ENCODE measurements at regions not wholly inside any gene's neighbourhood (a gene's known extent, or its start where the extent isn't known, plus 50 kb on each side); places are given as distances from the start of the nearest gene placed in this dataset.
"Not testable (repeated sequence)": the region's sequence is repeated elsewhere in the genome, so short reads cannot be mapped to it uniquely, and the experiment has no call there.

GRCh38 chr1:149657750-149658149, 74.1 kb downstream of the PPIAL4C start:
- H3K4me3 ChIP-seq (ENCODE audit: low read depth in 1 of 3, low read length in 3 of 3); H3K4me1 ChIP-seq (ENCODE audit: control insufficient read depth in 3 of 3, insufficient read depth in 2 of 3, low read depth in 1 of 3, low read length in 2 of 3); H3K27me3 ChIP-seq (ENCODE audit: control insufficient read depth in 3 of 3, insufficient read depth in 3 of 3, low read length in 3 of 3); DNase-seq; FAIRE-seq; H3K36me3 ChIP-seq (ENCODE audit: control insufficient read depth in 3 of 3, insufficient read depth in 2 of 3, low read depth in 1 of 3, low read length in 3 of 3); H3K9me3 ChIP-seq (ENCODE audit: control insufficient read depth in 2 of 2, insufficient read depth in 1 of 2, low read depth in 1 of 2, low read length in 1 of 2); H3K27ac ChIP-seq (ENCODE audit: low read depth in 1 of 3, low read length in 2 of 3): not testable (repeated sequence)
- 79 to 90% (median 80%) methylated on average over 4 of the region's 4 CpGs for WGBS, 3 donors

- not testable (repeated sequence) for FAIRE-seq; H3K36me3 ChIP-seq (ENCODE audit: control insufficient read depth in 3 of 3, insufficient read depth in 2 of 3, low read depth in 1 of 3, low read length in 3 of 3); H3K9me3 ChIP-seq (ENCODE audit: control insufficient read depth in 2 of 2, insufficient read depth in 1 of 2, low read depth in 1 of 2, low read length in 1 of 2); H3K4me3 ChIP-seq (ENCODE audit: low read depth in 1 of 3, low read length in 3 of 3); H3K4me1 ChIP-seq (ENCODE audit: control insufficient read depth in 3 of 3, insufficient read depth in 2 of 3, low read depth in 1 of 3, low read length in 2 of 3); H3K27ac ChIP-seq (ENCODE audit: low read depth in 1 of 3, low read length in 2 of 3); DNase-seq; H3K27me3 ChIP-seq (ENCODE audit: control insufficient read depth in 3 of 3, insufficient read depth in 3 of 3, low read length in 3 of 3)
- 69 to 73% (median 73%) methylated on average over 2 of the region's 5 CpGs for WGBS, 3 donors
Measured at GRCh38 chr1:149658175-149658574, 74.5 kb downstream of the PPIAL4C start.

- not testable (repeated sequence) for FAIRE-seq; H3K4me1 ChIP-seq (ENCODE audit: control insufficient read depth in 3 of 3, insufficient read depth in 2 of 3, low read depth in 1 of 3, low read length in 2 of 3); H3K4me3 ChIP-seq (ENCODE audit: low read depth in 1 of 3, low read length in 3 of 3); H3K36me3 ChIP-seq (ENCODE audit: control insufficient read depth in 3 of 3, insufficient read depth in 2 of 3, low read depth in 1 of 3, low read length in 3 of 3); H3K27me3 ChIP-seq (ENCODE audit: control insufficient read depth in 3 of 3, insufficient read depth in 3 of 3, low read length in 3 of 3); H3K9me3 ChIP-seq (ENCODE audit: control insufficient read depth in 2 of 2, insufficient read depth in 1 of 2, low read depth in 1 of 2, low read length in 1 of 2)
- H3K27ac ChIP-seq (ENCODE audit: low read depth in 1 of 3, low read length in 2 of 3): peak overlapping the region in 1 of 3 donors; percentile 11
- DNase-seq: peak; percentile 37 to 43
- 0 to 53% methylated on average over 1 of the region's 2 CpGs; no CpG with 5 or more reads in 1 of the 3 donors for WGBS, 3 donors
Measured at GRCh38 chr1:149664624-149665023, 81.0 kb downstream of the PPIAL4C start.

- FAIRE-seq; H3K4me3 ChIP-seq (ENCODE audit: low read depth in 1 of 3, low read length in 3 of 3); H3K4me1 ChIP-seq (ENCODE audit: control insufficient read depth in 3 of 3, insufficient read depth in 2 of 3, low read depth in 1 of 3, low read length in 2 of 3); H3K27me3 ChIP-seq (ENCODE audit: control insufficient read depth in 3 of 3, insufficient read depth in 3 of 3, low read length in 3 of 3); H3K36me3 ChIP-seq (ENCODE audit: control insufficient read depth in 3 of 3, insufficient read depth in 2 of 3, low read depth in 1 of 3, low read length in 3 of 3); H3K9me3 ChIP-seq (ENCODE audit: control insufficient read depth in 2 of 2, insufficient read depth in 1 of 2, low read depth in 1 of 2, low read length in 1 of 2); DNase-seq: not testable (repeated sequence)
- H3K27ac ChIP-seq (ENCODE audit: low read depth in 1 of 3, low read length in 2 of 3): peak overlapping the region in 1 of 3 donors; percentile 11
Measured at GRCh38 chr1:149665033-149665432, 81.4 kb downstream of the PPIAL4C start.

GRCh38 chr1:149665528-149665927, 81.9 kb downstream of the PPIAL4C start:
- DNase-seq; FAIRE-seq; H3K4me3 ChIP-seq (ENCODE audit: low read depth in 1 of 3, low read length in 3 of 3); H3K36me3 ChIP-seq (ENCODE audit: control insufficient read depth in 3 of 3, insufficient read depth in 2 of 3, low read depth in 1 of 3, low read length in 3 of 3); H3K27ac ChIP-seq (ENCODE audit: low read depth in 1 of 3, low read length in 2 of 3); H3K9me3 ChIP-seq (ENCODE audit: control insufficient read depth in 2 of 2, insufficient read depth in 1 of 2, low read depth in 1 of 2, low read length in 1 of 2); H3K27me3 ChIP-seq (ENCODE audit: control insufficient read depth in 3 of 3, insufficient read depth in 3 of 3, low read length in 3 of 3); H3K4me1 ChIP-seq (ENCODE audit: control insufficient read depth in 3 of 3, insufficient read depth in 2 of 3, low read depth in 1 of 3, low read length in 2 of 3): not testable (repeated sequence)
- 60 to 89% (median 78%) methylated on average over 2 of the region's 2 CpGs for WGBS, 3 donors

- H3K9me3 ChIP-seq (ENCODE audit: control insufficient read depth in 2 of 2, insufficient read depth in 1 of 2, low read depth in 1 of 2, low read length in 1 of 2); DNase-seq; H3K4me3 ChIP-seq (ENCODE audit: low read depth in 1 of 3, low read length in 3 of 3); FAIRE-seq; H3K4me1 ChIP-seq (ENCODE audit: control insufficient read depth in 3 of 3, insufficient read depth in 2 of 3, low read depth in 1 of 3, low read length in 2 of 3); H3K27me3 ChIP-seq (ENCODE audit: control insufficient read depth in 3 of 3, insufficient read depth in 3 of 3, low read length in 3 of 3); H3K27ac ChIP-seq (ENCODE audit: low read depth in 1 of 3, low read length in 2 of 3); H3K36me3 ChIP-seq (ENCODE audit: control insufficient read depth in 3 of 3, insufficient read depth in 2 of 3, low read depth in 1 of 3, low read length in 3 of 3): not testable (repeated sequence)
- WGBS, 3 donors: 86 to 89% (median 89%) methylated on average over 4 of the region's 4 CpGs
Measured at GRCh38 chr1:149673231-149673909, 89.7 kb downstream of the PPIAL4C start.

GRCh38 chr1:149674921-149675320, 91.3 kb downstream of the PPIAL4C start:
- H3K27ac ChIP-seq (ENCODE audit: low read depth in 1 of 3, low read length in 2 of 3); H3K4me3 ChIP-seq (ENCODE audit: low read depth in 1 of 3, low read length in 3 of 3); FAIRE-seq; H3K4me1 ChIP-seq (ENCODE audit: control insufficient read depth in 3 of 3, insufficient read depth in 2 of 3, low read depth in 1 of 3, low read length in 2 of 3); H3K27me3 ChIP-seq (ENCODE audit: control insufficient read depth in 3 of 3, insufficient read depth in 3 of 3, low read length in 3 of 3); H3K9me3 ChIP-seq (ENCODE audit: control insufficient read depth in 2 of 2, insufficient read depth in 1 of 2, low read depth in 1 of 2, low read length in 1 of 2); DNase-seq; H3K36me3 ChIP-seq (ENCODE audit: control insufficient read depth in 3 of 3, insufficient read depth in 2 of 3, low read depth in 1 of 3, low read length in 3 of 3): not testable (repeated sequence)
- 97 to 98% (median 98%) methylated on average over 17 to 23 of the region's 23 CpGs for WGBS, 3 donors

- H3K27ac ChIP-seq (ENCODE audit: low read depth in 1 of 3, low read length in 2 of 3); H3K4me3 ChIP-seq (ENCODE audit: low read depth in 1 of 3, low read length in 3 of 3); DNase-seq; H3K4me1 ChIP-seq (ENCODE audit: control insufficient read depth in 3 of 3, insufficient read depth in 2 of 3, low read depth in 1 of 3, low read length in 2 of 3); H3K27me3 ChIP-seq (ENCODE audit: control insufficient read depth in 3 of 3, insufficient read depth in 3 of 3, low read length in 3 of 3); H3K9me3 ChIP-seq (ENCODE audit: control insufficient read depth in 2 of 2, insufficient read depth in 1 of 2, low read depth in 1 of 2, low read length in 1 of 2); FAIRE-seq; H3K36me3 ChIP-seq (ENCODE audit: control insufficient read depth in 3 of 3, insufficient read depth in 2 of 3, low read depth in 1 of 3, low read length in 3 of 3): not testable (repeated sequence)
- 68 to 76% (median 73%) methylated on average over 5 of the region's 5 CpGs for WGBS, 3 donors
Measured at GRCh38 chr1:149677359-149677758, 93.7 kb downstream of the PPIAL4C start.

GRCh38 chr1:149686593-149687238, 95.8 kb upstream of the FCGR1A start:
- not testable (repeated sequence) for H3K27ac ChIP-seq (ENCODE audit: low read depth in 1 of 3, low read length in 2 of 3); H3K4me3 ChIP-seq (ENCODE audit: low read depth in 1 of 3, low read length in 3 of 3); H3K9me3 ChIP-seq (ENCODE audit: control insufficient read depth in 2 of 2, insufficient read depth in 1 of 2, low read depth in 1 of 2, low read length in 1 of 2); H3K36me3 ChIP-seq (ENCODE audit: control insufficient read depth in 3 of 3, insufficient read depth in 2 of 3, low read depth in 1 of 3, low read length in 3 of 3); DNase-seq; H3K27me3 ChIP-seq (ENCODE audit: control insufficient read depth in 3 of 3, insufficient read depth in 3 of 3, low read length in 3 of 3); H3K4me1 ChIP-seq (ENCODE audit: control insufficient read depth in 3 of 3, insufficient read depth in 2 of 3, low read depth in 1 of 3, low read length in 2 of 3); FAIRE-seq
- no CpG with 5 or more reads among the region's 3 CpGs for WGBS, 3 donors
